HepG2 (cell line): ENCODE measurements at regions not wholly inside any gene's neighbourhood (a gene's known extent, or its start where the extent isn't known, plus 50 kb on each side); places are given as distances from the start of the nearest gene placed in this dataset.

Source experiments
- AGO2 ChIP-seq: fragments of 200-400 bp; formaldehyde crosslinking; optimal IDR thresholded peaks from 2 replicates; pipeline ENCODE3; 2017; ENCODE audit warnings: mild to moderate bottlenecking, low read depth, low read length, moderate library complexity
- BCL3 ChIP-seq: sonication (generic); formaldehyde crosslinking; IDR thresholded peaks from 2 replicates; pipeline ENCODE4 v1.5.1; 2020; ENCODE audit warnings: mild to moderate bottlenecking, missing genetic modification reagents, moderate library complexity
- BHLHE40 ChIP-seq: IDR thresholded peaks from 2 replicates; pipeline ENCODE4 v1.6.1; 2011; ENCODE audit warnings: low read length, improper control_type of control experiment
- ERF ChIP-seq: IDR thresholded peaks from 2 replicates; pipeline ENCODE4 v1.6.1; 2018; ENCODE audit warnings: missing biosample characterization, missing genetic modification reagents
- ETS1 ChIP-seq: sonication (generic); formaldehyde crosslinking; IDR thresholded peaks from 2 replicates; pipeline ENCODE4 v1.4.0; 2020; ENCODE audit warnings: missing genetic modification reagents
- FOXA3 ChIP-seq: IDR thresholded peaks from 2 replicates; pipeline ENCODE4 v1.6.1; 2016; ENCODE audit warnings: missing genetic modification reagents, missing compliant biosample characterization
- GFI1 ChIP-seq: sonication (generic); formaldehyde crosslinking; IDR thresholded peaks from 2 replicates; pipeline ENCODE4 v1.5.0; 2020; ENCODE audit warnings: missing genetic modification reagents, mild to moderate bottlenecking, borderline replicate concordance
- HMG20B ChIP-seq: conservative IDR thresholded peaks from 2 replicates; pipeline ENCODE4 v1.6.1; 2016; ENCODE audit warnings: missing genetic modification reagents, missing compliant biosample characterization
- IRF2 ChIP-seq: IDR thresholded peaks from 2 replicates; pipeline ENCODE4 v1.6.1; 2018; ENCODE audit warnings: missing genetic modification reagents, missing compliant biosample characterization
- KAT7 ChIP-seq: IDR thresholded peaks from 2 replicates; pipeline ENCODE4 v1.6.1; 2018; ENCODE audit warnings: borderline replicate concordance, missing compliant biosample characterization
- MAFK ChIP-seq, 2 experiments: IDR thresholded peaks in 1 of 2; conservative IDR thresholded peaks in 1 of 2; 2 replicates each; pipeline ENCODE4 v1.6.1; 2011; ENCODE audit warnings: improper control_type of control experiment in 2 of 2, low read length in 2 of 2
- MATR3 ChIP-seq: sonication (generic); formaldehyde crosslinking; IDR thresholded peaks from 2 replicates; pipeline ENCODE4 v1.4.0; 2020; ENCODE audit warnings: missing genetic modification reagents
- NCOA1 ChIP-seq: sonication (generic); formaldehyde crosslinking; IDR thresholded peaks from 2 replicates; pipeline ENCODE4 v1.9.0; 2021; ENCODE audit warnings: missing genetic modification reagents
- NR0B2 ChIP-seq: sonication (generic); formaldehyde crosslinking; IDR thresholded peaks from 2 replicates; pipeline ENCODE4 v1.4.0; 2020; ENCODE audit warnings: mild to moderate bottlenecking, missing genetic modification reagents
- NR1H2 ChIP-seq: sonication (generic); formaldehyde crosslinking; IDR thresholded peaks from 2 replicates; pipeline ENCODE4 v1.8.1; 2022; ENCODE audit warnings: low read depth, missing genetic modification reagents, borderline replicate concordance
- ONECUT2 ChIP-seq: sonication (generic); formaldehyde crosslinking; IDR thresholded peaks from 2 replicates; pipeline ENCODE4 v1.4.0; 2020; ENCODE audit warnings: missing genetic modification reagents
- POGK ChIP-seq: sonication (generic); formaldehyde crosslinking; conservative IDR thresholded peaks from 2 replicates; pipeline ENCODE4 v1.8.0; 2022; ENCODE audit warnings: mild to moderate bottlenecking, moderate library complexity, missing genetic modification reagents
- RXRA ChIP-seq: sonication (generic); formaldehyde crosslinking; IDR thresholded peaks from 2 replicates; pipeline ENCODE4 v1.5.1; 2020; ENCODE audit warnings: missing genetic modification reagents
- SALL1 ChIP-seq: sonication (generic); formaldehyde crosslinking; IDR thresholded peaks from 2 replicates; pipeline ENCODE4 v1.8.0; 2022; ENCODE audit warnings: mild to moderate bottlenecking, missing genetic modification reagents
- ZBTB21 ChIP-seq: sonication (generic); formaldehyde crosslinking; IDR thresholded peaks from 2 replicates; pipeline ENCODE4 v1.4.0; 2020; ENCODE audit warnings: missing genetic modification reagents
- ZFP36 ChIP-seq: fragments of 150-350 bp; IDR thresholded peaks from 2 replicates; pipeline ENCODE4 v1.6.1; 2018; ENCODE audit warnings: borderline replicate concordance, low read length, low read depth; ENCODE audit not compliant: partially characterized antibody
- ZFP37 ChIP-seq: sonication (generic); formaldehyde crosslinking; IDR thresholded peaks from 2 replicates; pipeline ENCODE4 v1.4.0; 2020; ENCODE audit warnings: missing genetic modification reagents, borderline replicate concordance
- ZNF337 ChIP-seq: sonication (generic); formaldehyde crosslinking; IDR thresholded peaks from 2 replicates; pipeline ENCODE4 v1.5.1; 2020; ENCODE audit warnings: missing genetic modification reagents, low read depth, mild to moderate bottlenecking, borderline replicate concordance
- ZNF441 ChIP-seq: sonication (generic); formaldehyde crosslinking; IDR thresholded peaks from 2 replicates; pipeline ENCODE4 v1.7.0; 2021; ENCODE audit warnings: missing genetic modification reagents, borderline replicate concordance
- ZNF468 ChIP-seq: sonication (generic); formaldehyde crosslinking; IDR thresholded peaks from 2 replicates; pipeline ENCODE4 v1.8.0; 2022; ENCODE audit warnings: mild to moderate bottlenecking, moderate library complexity, missing genetic modification reagents
- ZNF720 ChIP-seq: sonication (generic); formaldehyde crosslinking; IDR thresholded peaks from 2 replicates; pipeline ENCODE4 v1.4.0; 2020; ENCODE audit warnings: missing genetic modification reagents
- ZNF841 ChIP-seq: sonication (generic); formaldehyde crosslinking; IDR thresholded peaks from 2 replicates; pipeline ENCODE4 v1.8.1; 2023; ENCODE audit warnings: missing genetic modification reagents, borderline replicate concordance
- ZNF891 ChIP-seq: sonication (generic); formaldehyde crosslinking; IDR thresholded peaks from 2 replicates; pipeline ENCODE4 v1.5.0; 2020; ENCODE audit warnings: mild to moderate bottlenecking, missing genetic modification reagents

GRCh38 chr17:77088455-77089123 lies 52.2 kb upstream of the SEC14L1 start (continued):
- TF ChIP-seq ZFP37 (CRISPR knock-in tag) (peak; percentile 85; the same call in 1 of the 2 replicates), BCL3 (peak; percentile 94), ZNF891 (CRISPR knock-in tag) (0 out of 2 replicates have a peak, but pooled peaks have one; percentile 68), NR0B2 (CRISPR knock-in tag) (peak; percentile 98; the same call in 1 of the 2 replicates), ONECUT2 (CRISPR knock-in tag) (no peak), KAT7 (peak; percentile 87), RXRA (peak; percentile 79), BHLHE40 (peak; percentile 92), POGK (CRISPR knock-in tag) (peak; percentile 98), ZNF841 (CRISPR knock-in tag) (no peak), ZNF337 (peak; percentile 87; the same call in 1 of the 2 replicates), FOXA3 (peak; percentile 86), SALL1 (CRISPR knock-in tag) (peak; percentile 99), MAFK (conservative IDR thresholded peaks at IDR 0.05 in 1 of 2, IDR thresholded peaks at IDR 0.05 in 1 of 2; ENCODE audit: low read length in 2 of 2) (peak; percentile 89 to 98), NR1H2 (CRISPR knock-in tag) (peak; percentile 87), ZNF720 (no peak), MATR3 (CRISPR knock-in tag) (no peak), ZBTB21 (peak; percentile 67; the same call in 1 of the 2 replicates), ZNF468 (CRISPR knock-in tag) (no peak), ERF (CRISPR knock-in tag) (peak; percentile 99), HMG20B (CRISPR knock-in tag) (no peak; the same call in 1 of the 2 replicates), ETS1 (CRISPR knock-in tag) (0 out of 2 replicates have a peak, but pooled peaks have one; percentile 51), IRF2 (peak; percentile 98), ZNF441 (CRISPR knock-in tag) (peak; percentile 94), AGO2 (peak; percentile 84), NCOA1 (peak; percentile 67; the same call in 1 of the 2 replicates), ZFP36 (no peak), GFI1 (CRISPR knock-in tag) (peak; percentile 66)
